Upper lobe of left lung (tissue), 6 donors: ENCODE measurements at regions not wholly inside any gene's neighbourhood (a gene's known extent, or its start where the extent isn't known, plus 50 kb on each side); places are given as distances from the start of the nearest gene placed in this dataset.

ENCODE experiments used
- ATAC-seq, 2 donors: fragments of 200-7000 bp; cut with Tn5 transposase; one replicate each; pipeline ENCODE4 v1.9.1; 2022; ENCODE audit warnings: mild to moderate bottlenecking in 2 of 2, moderate library complexity in 2 of 2; ENCODE audit not compliant: low FRiP score in 2 of 2
- DNase-seq, 2 donors: peaks; one replicate each; pipeline ENCODE4 v3.0.0-alpha.2; 2019 to 2020
- H3K27ac ChIP-seq, 4 donors: fragments of 200-600 bp; sonication (generic); one replicate each; pipeline ENCODE4 v1.5.1; 2016 to 2019
- H3K27me3 ChIP-seq, 4 donors: fragments of 200-600 bp; sonication (generic); one replicate each; pipeline ENCODE4 v1.5.1; 2017 to 2019
- H3K36me3 ChIP-seq, 4 donors: fragments of 200-600 bp; sonication (generic); one replicate each; pipeline ENCODE4 v1.5.1; 2016 to 2019
- H3K4me1 ChIP-seq, 4 donors: fragments of 200-600 bp; sonication (generic); one replicate each; pipeline ENCODE4 v1.5.1; 2018 to 2019
- H3K4me3 ChIP-seq, 4 donors: fragments of 200-600 bp; sonication (generic); one replicate each; pipeline ENCODE4 v1.5.1; 2017 to 2019; ENCODE audit warnings: mild to moderate bottlenecking in 2 of 4, moderate library complexity in 1 of 4
- H3K9me3 ChIP-seq, 4 donors: fragments of 200-600 bp; sonication (generic); one replicate each; pipeline ENCODE4 v1.5.1; 2018 to 2019
- CTCF ChIP-seq, 6 experiments: fragments of 450-650 bp in 4 of 6; fragments of 200-600 bp in 2 of 6; sonication (generic) in 2 of 6; IDR thresholded peaks; one replicate each; pipeline ENCODE4 v1.5.1; 2016 to 2019; ENCODE audit warnings: antibody characterized with exemption in 6 of 6
- EP300 ChIP-seq, 4 donors: sonication (generic); formaldehyde crosslinking; IDR thresholded peaks; one replicate each; pipeline ENCODE4 v1.5.1; 2017; ENCODE audit warnings: antibody characterized with exemption in 4 of 4, control low read depth in 2 of 4
- POLR2A ChIP-seq, 4 donors: fragments of 450-650 bp; IDR thresholded peaks; one replicate each; pipeline ENCODE4 v1.5.1; 2016 to 2017; ENCODE audit warnings: antibody characterized with exemption in 4 of 4, mild to moderate bottlenecking in 2 of 4
- POLR2AphosphoS5 ChIP-seq, 2 donors: sonication (generic); formaldehyde crosslinking; IDR thresholded peaks; one replicate each; pipeline ENCODE4 v1.5.1; 2017; ENCODE audit warnings: antibody characterized with exemption in 2 of 2
- WGBS, 2 donors: methylation state at CpG; one replicate each; pipeline ENCODE4 v1.1.5; 2017 to 2018; 5-methylcytosine and 5-hydroxymethylcytosine counted together
- donor health status: DM: no; HTN: no; CAD: no; lungs with moderate emphysema.
- donor health status: DM: no; HTN: yes; CAD: no; lungs with severe emphysema.

- TF ChIP-seq EP300 (IDR thresholded peaks at IDR 0.05) (no peak), POLR2A (IDR thresholded peaks at IDR 0.05) (no peak), CTCF (IDR thresholded peaks at IDR 0.05) (no peak), POLR2AphosphoS5 (IDR thresholded peaks at IDR 0.05) (no peak)
- WGBS, 2 donors: 69 to 71% methylated on average over 2 of the region's 2 CpGs
- Histone ChIP-seq H3K36me3 (no peaks in the 10 kb centered on the region), H3K27me3 (no peaks in the 10 kb centered on the region), H3K27ac (no peak overlapping the region), H3K4me1 (no peaks in the 10 kb centered on the region), H3K4me3 (no peak overlapping the region), H3K9me3 (peaks cover 0 to 5% (median 0%) of the 10 kb centered on the region in 4 donors)
- ATAC-seq (no peak), DNase-seq (no peak)
Observed at GRCh38 chr6:5946701-5947100, 60.0 kb downstream of the NRN1 start.

- no peaks in the 10 kb centered on the region for H3K27me3 ChIP-seq
- no peak overlapping the region for H3K27ac ChIP-seq
- DNase-seq (no peak), ATAC-seq (no peak)
- H3K9me3 ChIP-seq: peaks cover 0 to 5% (median 0%) of the 10 kb centered on the region in 4 donors
- H3K4me3 ChIP-seq: no peak overlapping the region
- no peaks in the 10 kb centered on the region for H3K4me1 ChIP-seq
- H3K36me3 ChIP-seq: no peaks in the 10 kb centered on the region
- TF ChIP-seq CTCF (IDR thresholded peaks at IDR 0.05) (no peak), EP300 (IDR thresholded peaks at IDR 0.05) (no peak), POLR2AphosphoS5 (IDR thresholded peaks at IDR 0.05) (no peak), POLR2A (IDR thresholded peaks at IDR 0.05) (no peak)
- 91 to 99% methylated on average over 4 of the region's 4 CpGs for WGBS, 2 donors
Observed at GRCh38 chr6:5946181-5946580, 60.5 kb downstream of the NRN1 start.

- H3K4me1 ChIP-seq: no peaks in the 10 kb centered on the region
- no peak overlapping the region for H3K4me3 ChIP-seq
- DNase-seq (no peak), ATAC-seq (no peak)
- TF ChIP-seq EP300 (IDR thresholded peaks at IDR 0.05) (no peak), POLR2A (IDR thresholded peaks at IDR 0.05) (no peak), POLR2AphosphoS5 (IDR thresholded peaks at IDR 0.05) (no peak), CTCF (IDR thresholded peaks at IDR 0.05) (no peak)
- H3K27ac ChIP-seq: no peak overlapping the region
- H3K27me3 ChIP-seq: no peaks in the 10 kb centered on the region
- H3K9me3 ChIP-seq: peaks cover 0 to 5% (median 0%) of the 10 kb centered on the region in 4 donors
- H3K36me3 ChIP-seq: no peaks in the 10 kb centered on the region
Observed at GRCh38 chr6:5943591-5943990, 63.1 kb downstream of the NRN1 start.

GRCh38 chr6:5942591-5942990, 64.1 kb downstream of the NRN1 start:
- WGBS, 2 donors: 93 to 96% methylated on average over 1 of the region's 1 CpG
- no peaks in the 10 kb centered on the region for H3K4me1 ChIP-seq
- TF ChIP-seq POLR2AphosphoS5 (IDR thresholded peaks at IDR 0.05): no peak
- no peak overlapping the region for H3K4me3 ChIP-seq
- H3K9me3 ChIP-seq: peaks cover 0 to 5% (median 0%) of the 10 kb centered on the region in 4 donors
- H3K36me3 ChIP-seq: no peaks in the 10 kb centered on the region
- no peak for ATAC-seq
- H3K27me3 ChIP-seq: no peaks in the 10 kb centered on the region
- no peak for DNase-seq
- no peak overlapping the region for H3K27ac ChIP-seq

GRCh38 chr6:5941188-5941587, 65.5 kb downstream of the NRN1 start:
- DNase-seq: no peak
- peak in 1 of 2 donors; percentile 57 for ATAC-seq
- no peaks in the 10 kb centered on the region for H3K4me1 ChIP-seq
- H3K4me3 ChIP-seq: no peak overlapping the region
- no peaks in the 10 kb centered on the region for H3K36me3 ChIP-seq
- WGBS, 2 donors: 69 to 75% methylated on average over 5 of the region's 5 CpGs
- peaks cover 0 to 5% (median 0%) of the 10 kb centered on the region in 4 donors for H3K9me3 ChIP-seq
- no peak overlapping the region for H3K27ac ChIP-seq
- TF ChIP-seq POLR2A (IDR thresholded peaks at IDR 0.05): no peak
- H3K27me3 ChIP-seq: no peaks in the 10 kb centered on the region

GRCh38 chr6:5938934-5939333, 67.8 kb downstream of the NRN1 start:
- no peak overlapping the region for H3K27ac ChIP-seq
- TF ChIP-seq POLR2A (IDR thresholded peaks at IDR 0.05): no peak
- TF ChIP-seq CTCF (IDR thresholded peaks at IDR 0.05): no peak
- no peak for TF ChIP-seq EP300 (IDR thresholded peaks at IDR 0.05)
- TF ChIP-seq POLR2AphosphoS5 (IDR thresholded peaks at IDR 0.05): no peak
- DNase-seq (no peak), ATAC-seq (no peak)
- H3K9me3 ChIP-seq: peaks cover 0 to 5% (median 0%) of the 10 kb centered on the region in 4 donors
- no peaks in the 10 kb centered on the region for H3K27me3 ChIP-seq
- 96 to 99% methylated on average over 3 of the region's 3 CpGs for WGBS, 2 donors
- no peak overlapping the region for H3K4me3 ChIP-seq
- no peaks in the 10 kb centered on the region for H3K4me1 ChIP-seq
- H3K36me3 ChIP-seq: no peaks in the 10 kb centered on the region
